IPS-18a (cell line): ENCODE measurements at regions not wholly inside any gene's neighbourhood (a gene's known extent, or its start where the extent isn't known, plus 50 kb on each side); places are given as distances from the start of the nearest gene placed in this dataset.

ENCODE experiments used
- H3K27ac ChIP-seq: one replicate; pipeline ENCODE4 v1.5.1; 2013; ENCODE audit warnings: low read length
- H3K27me3 ChIP-seq: one replicate; pipeline ENCODE4 v1.6.1; 2013; ENCODE audit warnings: mild to moderate bottlenecking, low read length; ENCODE audit not compliant: control insufficient read depth, insufficient read depth
- H3K36me3 ChIP-seq: one replicate; pipeline ENCODE4 v1.6.1; 2013; ENCODE audit warnings: low read depth, low read length; ENCODE audit not compliant: control insufficient read depth
- H3K4me1 ChIP-seq: one replicate; pipeline ENCODE4 v1.6.1; 2013; ENCODE audit warnings: low read depth, low read length; ENCODE audit not compliant: control insufficient read depth
- H3K4me3 ChIP-seq: one replicate; pipeline ENCODE4 v1.5.1; 2013; ENCODE audit warnings: low read length
- H3K9ac ChIP-seq: one replicate; pipeline ENCODE4 v1.6.1; 2013; ENCODE audit warnings: mild to moderate bottlenecking, low read length, moderate library complexity
- H3K9me3 ChIP-seq: one replicate; pipeline ENCODE4 v1.6.1; 2013; ENCODE audit warnings: low read depth, low read length; ENCODE audit not compliant: control insufficient read depth

DNA sequence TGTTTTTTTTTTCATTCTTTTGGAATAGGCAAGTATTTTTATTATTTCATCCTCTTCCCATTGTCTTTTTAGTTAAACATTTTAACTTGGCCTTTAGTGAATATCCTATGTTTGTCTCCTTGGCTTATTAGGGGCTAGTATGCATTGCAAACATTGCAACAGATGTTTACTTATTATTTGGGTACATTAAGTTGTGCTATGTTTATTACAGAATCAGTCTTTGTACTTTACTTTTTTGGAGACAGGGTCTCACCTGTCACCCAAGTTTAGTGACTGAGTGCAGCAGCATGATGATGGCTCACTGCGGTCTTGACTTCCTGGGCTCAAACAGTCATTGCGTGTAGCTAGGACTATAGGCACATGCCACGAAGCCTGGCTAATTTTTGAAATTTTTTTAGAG is 51.1 kb upstream of the NUDT6 start:
- H3K4me1 ChIP-seq, result no peaks in the 10 kb centered on the region
- peaks cover 9% of the 10 kb centered on the region for H3K36me3 ChIP-seq
- no peak overlapping the region for H3K4me3 ChIP-seq

DNA sequence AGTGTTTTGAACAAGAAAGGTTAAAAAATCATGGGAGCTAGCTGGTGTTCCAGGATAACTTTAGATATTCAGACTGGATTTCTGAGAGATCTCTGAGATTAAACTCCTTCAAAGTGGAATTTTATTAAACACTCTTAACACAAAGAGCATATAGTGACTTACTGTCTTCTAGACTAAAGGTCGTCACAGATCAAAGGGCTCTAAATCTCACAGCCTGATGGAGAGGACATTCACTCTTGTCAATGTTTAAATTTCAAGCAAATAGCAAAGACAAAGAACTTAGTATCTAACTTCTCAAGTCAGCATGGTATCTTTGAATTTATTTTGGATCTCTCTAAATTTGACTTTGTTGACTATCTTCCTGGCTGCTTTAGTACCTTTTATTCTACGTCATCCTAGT is 53.7 kb upstream of the NUDT6 start:
- Histone ChIP-seq H3K9ac (no peak overlapping the region), H3K4me1 (no peaks in the 10 kb centered on the region), H3K36me3 (peaks cover 17% of the 10 kb centered on the region), H3K4me3 (no peak overlapping the region), H3K27ac (no peak overlapping the region), H3K9me3 (peaks cover 9% of the 10 kb centered on the region), H3K27me3 (no peaks in the 10 kb centered on the region)

More for the DNA sequence above, 51.1 kb upstream of the NUDT6 start:
- no peak overlapping the region for H3K9ac ChIP-seq
- H3K27ac ChIP-seq, result no peak overlapping the region
- H3K27me3 ChIP-seq, result no peaks in the 10 kb centered on the region
- H3K9me3 ChIP-seq, result peaks cover 9% of the 10 kb centered on the region

DNA sequence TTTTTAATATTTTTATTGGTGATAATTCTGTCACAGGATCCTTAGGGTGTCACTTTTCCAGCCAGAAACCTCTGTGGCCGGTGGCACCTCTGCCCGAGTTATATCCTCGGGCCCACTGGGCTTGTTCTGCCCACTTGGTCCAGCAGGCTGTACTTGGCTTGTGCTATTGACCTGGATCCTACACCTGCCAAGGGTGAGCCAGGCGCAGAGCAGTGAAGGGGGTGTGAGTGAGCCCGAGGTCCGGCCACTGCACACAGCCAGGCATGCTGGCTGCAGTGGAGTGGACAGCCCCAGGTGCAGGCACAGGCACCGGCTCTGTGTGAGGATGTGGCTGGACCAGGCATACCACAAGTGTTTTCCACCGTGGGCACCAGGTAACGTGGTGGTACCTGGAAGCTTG is 54.7 kb upstream of the NUDT6 start:
- H3K4me1 ChIP-seq, result no peaks in the 10 kb centered on the region
- H3K27ac ChIP-seq, result no peak overlapping the region
- H3K4me3 ChIP-seq, result no peak overlapping the region
- peaks cover 18% of the 10 kb centered on the region for H3K36me3 ChIP-seq
- H3K9ac ChIP-seq, result no peak overlapping the region
- H3K27me3 ChIP-seq, result no peaks in the 10 kb centered on the region
- peaks cover 9% of the 10 kb centered on the region for H3K9me3 ChIP-seq

DNA sequence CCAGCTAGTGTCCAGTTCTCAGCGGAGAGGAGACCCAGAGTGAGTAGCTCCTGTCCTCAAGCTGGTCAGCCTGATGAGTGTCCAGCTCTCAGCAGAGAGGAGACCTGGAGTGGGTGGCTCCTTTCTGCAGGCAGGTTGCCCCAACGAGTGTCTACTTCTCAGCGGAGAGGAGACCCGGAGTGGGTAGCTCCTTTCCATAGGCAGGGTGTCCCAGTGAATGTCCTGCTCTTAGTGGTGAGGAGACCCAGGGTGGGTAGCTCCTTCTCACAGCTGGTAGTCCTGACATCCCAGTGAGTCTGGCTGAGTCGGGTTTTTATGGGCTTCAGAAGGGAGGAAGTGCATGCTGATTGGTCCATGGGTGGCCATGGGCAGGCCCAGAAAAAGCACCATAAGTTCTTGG is 55.7 kb upstream of the NUDT6 start:
- H3K9ac ChIP-seq, result no peak overlapping the region
- peaks cover 9% of the 10 kb centered on the region for H3K9me3 ChIP-seq
- peaks cover 18% of the 10 kb centered on the region for H3K36me3 ChIP-seq

DNA sequence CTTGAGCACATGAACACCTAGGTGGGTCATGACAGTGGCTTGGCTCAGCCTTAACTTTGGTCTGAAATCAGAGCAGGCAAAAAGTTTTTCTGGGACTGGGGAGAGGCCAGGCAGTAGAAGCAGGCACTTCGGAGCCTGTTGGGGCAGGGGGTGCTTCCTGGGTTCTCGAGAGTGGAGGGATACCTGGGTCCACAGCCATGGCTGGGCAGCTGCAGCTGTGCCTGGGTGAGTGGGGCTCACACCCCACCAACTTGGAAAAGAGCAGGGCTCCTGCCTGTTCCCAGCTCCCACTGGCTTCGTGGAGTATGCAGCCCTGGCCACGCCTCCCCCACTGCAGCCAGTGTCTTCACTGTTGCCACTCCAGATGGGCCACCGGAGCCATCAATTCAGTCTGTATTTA is 56.4 kb upstream of the NUDT6 start:
- H3K9me3 ChIP-seq, result peaks cover 9% of the 10 kb centered on the region
- H3K36me3 ChIP-seq, result peaks cover 19% of the 10 kb centered on the region
- no peak overlapping the region for H3K4me3 ChIP-seq
- H3K27ac ChIP-seq, result no peak overlapping the region
- H3K9ac ChIP-seq, result no peak overlapping the region
- H3K4me1 ChIP-seq, result no peaks in the 10 kb centered on the region
- H3K27me3 ChIP-seq, result no peaks in the 10 kb centered on the region

More for the DNA sequence above, 55.7 kb upstream of the NUDT6 start:
- Histone ChIP-seq H3K27ac (no peak overlapping the region), H3K27me3 (no peaks in the 10 kb centered on the region), H3K4me1 (no peaks in the 10 kb centered on the region), H3K4me3 (no peak overlapping the region)

DNA sequence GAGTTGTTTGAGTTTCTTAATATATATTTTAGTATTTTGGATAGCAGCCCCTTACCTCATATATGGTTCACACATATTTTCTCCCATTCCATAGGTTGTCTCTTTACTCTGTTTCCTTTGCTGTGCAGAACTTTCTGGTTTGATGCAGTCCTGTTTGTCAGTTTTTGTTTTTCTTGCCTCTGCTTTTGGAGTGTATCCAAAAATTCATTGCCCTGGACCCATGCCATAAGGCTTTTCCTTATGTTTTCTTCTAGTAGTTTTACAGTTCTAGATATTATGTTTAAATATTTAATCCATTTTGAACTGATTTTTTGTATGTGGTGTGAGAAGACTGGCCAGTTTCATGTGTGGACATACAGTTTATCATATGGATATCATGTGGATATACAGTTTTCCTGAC is 58.5 kb upstream of the NUDT6 start:
- Histone ChIP-seq H3K4me1 (no peaks in the 10 kb centered on the region), H3K9me3 (peaks cover 5% of the 10 kb centered on the region), H3K4me3 (no peak overlapping the region), H3K27me3 (no peaks in the 10 kb centered on the region), H3K36me3 (peaks cover 21% of the 10 kb centered on the region), H3K9ac (no peak overlapping the region), H3K27ac (no peak overlapping the region)

DNA sequence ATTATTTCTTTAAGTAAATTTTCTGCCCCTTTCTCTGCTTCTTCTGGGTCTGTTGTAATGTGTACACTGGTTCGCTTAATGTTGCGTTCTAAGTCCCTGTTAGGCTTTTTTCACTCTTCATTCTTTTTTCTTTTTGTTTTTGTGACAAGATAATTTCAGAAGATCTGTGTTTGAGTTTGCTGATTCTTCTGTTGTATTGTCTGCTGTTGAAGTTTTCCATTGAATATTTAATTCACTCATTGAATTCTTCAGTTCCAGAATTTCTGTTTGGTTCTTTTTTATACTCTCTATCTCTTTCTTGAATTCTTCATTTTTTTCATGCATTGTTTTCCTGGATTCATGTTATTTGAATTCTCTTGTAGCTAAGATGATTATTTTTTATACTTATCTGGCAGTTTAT is 66.3 kb upstream of the NUDT6 start:
- no peak overlapping the region for H3K9ac ChIP-seq
- H3K27me3 ChIP-seq, result no peaks in the 10 kb centered on the region
- H3K36me3 ChIP-seq, result peaks cover 2% of the 10 kb centered on the region

DNA sequence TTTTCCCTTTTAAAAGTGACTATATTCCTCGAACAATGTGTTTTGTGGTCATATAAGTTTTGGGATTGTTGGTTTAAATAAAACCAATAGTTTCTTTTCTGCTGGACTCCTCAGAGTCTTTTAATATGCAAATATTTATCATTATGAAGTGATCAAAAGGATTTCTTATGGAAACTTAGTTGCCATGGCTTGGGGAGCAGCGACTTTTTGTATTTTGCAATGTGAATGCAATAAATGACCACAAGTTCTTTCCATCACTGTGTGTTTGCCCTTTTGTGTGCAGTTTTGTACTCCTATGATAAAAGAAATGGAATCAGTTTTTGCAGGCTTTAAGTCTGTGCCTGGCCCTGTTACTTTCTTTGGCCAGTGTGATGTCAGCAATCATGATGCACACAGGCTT is 68.5 kb upstream of the NUDT6 start:
- no peak overlapping the region for H3K9ac ChIP-seq
- H3K9me3 ChIP-seq, result no peaks in the 10 kb centered on the region
- H3K27me3 ChIP-seq, result no peaks in the 10 kb centered on the region
- H3K36me3 ChIP-seq, result no peaks in the 10 kb centered on the region
- H3K4me3 ChIP-seq, result no peak overlapping the region
- H3K27ac ChIP-seq, result no peak overlapping the region
- H3K4me1 ChIP-seq, result no peaks in the 10 kb centered on the region

More for the DNA sequence above, 66.3 kb upstream of the NUDT6 start:
- Histone ChIP-seq H3K4me1 (no peaks in the 10 kb centered on the region), H3K9me3 (no peaks in the 10 kb centered on the region), H3K27ac (no peak overlapping the region), H3K4me3 (no peak overlapping the region)

DNA sequence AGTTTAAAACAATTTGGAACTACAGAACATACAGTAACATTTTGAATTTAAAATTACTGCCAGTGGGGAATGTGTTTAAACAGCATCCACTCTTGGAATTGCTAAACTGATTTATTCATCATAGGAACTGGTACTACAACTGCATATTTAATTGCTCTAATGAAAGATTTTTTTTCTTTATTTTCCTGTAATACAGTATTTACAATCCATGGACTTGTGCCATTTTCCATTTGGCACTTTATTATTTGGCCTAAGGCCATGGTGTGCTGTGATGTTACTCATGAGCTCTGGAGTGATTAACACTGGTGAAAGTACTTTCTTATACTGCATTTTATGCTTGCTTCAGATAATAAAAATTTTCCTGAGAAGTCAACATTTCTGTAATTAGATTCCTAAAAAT is 69.7 kb upstream of the NUDT6 start:
- H3K9me3 ChIP-seq, result no peaks in the 10 kb centered on the region
- no peak overlapping the region for H3K4me3 ChIP-seq
- H3K36me3 ChIP-seq, result no peaks in the 10 kb centered on the region
- H3K4me1 ChIP-seq, result no peaks in the 10 kb centered on the region
- H3K27ac ChIP-seq, result no peak overlapping the region
- no peaks in the 10 kb centered on the region for H3K27me3 ChIP-seq
- H3K9ac ChIP-seq, result no peak overlapping the region

DNA sequence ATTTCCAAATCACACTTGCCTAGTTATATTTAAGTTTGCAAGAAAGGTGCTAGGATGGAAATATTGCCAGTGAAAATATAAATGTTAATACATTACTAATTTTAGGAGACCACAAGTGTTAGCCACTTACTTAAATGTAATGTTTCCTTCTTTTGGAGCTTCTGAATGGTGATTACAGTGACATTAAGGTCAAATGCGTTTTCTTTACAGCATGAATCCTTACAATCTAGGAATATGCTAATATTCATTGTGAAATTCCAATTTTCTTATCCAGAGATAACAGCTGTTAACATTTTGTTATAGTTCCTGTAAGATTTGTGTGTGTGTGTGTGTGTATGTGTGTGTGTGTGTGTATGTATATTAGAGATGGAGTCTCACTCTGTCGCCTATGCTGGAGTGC is 70.2 kb upstream of the NUDT6 start:
- Histone ChIP-seq H3K36me3 (no peaks in the 10 kb centered on the region), H3K27ac (no peak overlapping the region), H3K4me3 (no peak overlapping the region), H3K9ac (no peak overlapping the region), H3K4me1 (no peaks in the 10 kb centered on the region), H3K27me3 (no peaks in the 10 kb centered on the region), H3K9me3 (no peaks in the 10 kb centered on the region)

DNA sequence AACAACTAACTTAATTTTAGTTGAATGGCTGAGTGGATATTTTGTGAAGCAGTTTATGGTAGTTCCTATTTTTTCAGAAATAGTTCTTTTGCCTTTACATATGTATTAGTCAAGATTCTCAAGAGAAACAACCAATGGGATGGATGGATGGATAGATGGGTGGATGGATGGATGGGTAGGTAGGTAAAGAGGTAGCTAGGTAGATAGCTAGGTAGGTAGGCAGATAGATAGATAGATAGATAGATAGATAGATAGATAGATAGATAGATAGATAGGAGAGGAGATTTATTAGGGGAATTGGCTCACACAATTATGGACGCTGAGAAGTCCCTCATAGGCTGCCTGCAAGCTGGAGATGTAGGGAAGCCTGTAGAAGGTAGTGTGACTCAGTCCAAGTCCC is 74.0 kb upstream of the NUDT6 start:
- Histone ChIP-seq H3K9ac (no peak overlapping the region), H3K9me3 (no peaks in the 10 kb centered on the region), H3K36me3 (no peaks in the 10 kb centered on the region), H3K27me3 (no peaks in the 10 kb centered on the region), H3K4me1 (no peaks in the 10 kb centered on the region), H3K27ac (no peak overlapping the region), H3K4me3 (no peak overlapping the region)

DNA sequence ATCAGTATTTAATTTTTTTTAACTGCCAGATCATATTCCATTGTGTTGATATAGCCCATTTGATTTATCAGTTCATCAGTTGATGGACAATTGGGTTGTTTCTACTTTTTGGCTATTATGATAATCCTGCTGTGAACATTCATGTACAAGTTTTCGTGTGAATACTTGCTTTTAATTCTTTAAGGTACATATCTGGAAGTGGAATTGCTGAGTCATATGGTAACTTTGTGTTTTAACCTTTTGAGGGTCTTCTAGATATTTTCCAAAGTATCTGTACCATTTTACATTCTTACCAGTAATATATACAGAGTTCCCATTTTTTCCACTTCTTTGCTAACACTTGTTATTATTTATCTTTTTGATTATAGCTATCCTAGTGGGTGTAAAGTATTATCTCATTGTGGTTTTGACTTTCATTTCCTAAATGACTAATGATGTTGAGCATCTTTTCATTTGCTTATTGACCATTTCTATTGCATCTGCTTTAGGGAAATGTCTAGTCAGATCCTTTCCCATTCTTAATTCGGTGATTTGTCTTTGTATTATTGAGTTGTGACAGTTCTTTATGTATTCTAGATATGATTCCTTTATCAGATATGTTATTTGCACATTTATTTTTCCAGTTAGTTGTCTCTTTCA is 75.2 kb upstream of the NUDT6 start:
- no peaks in the 10 kb centered on the region for H3K27me3 ChIP-seq
- no peaks in the 10 kb centered on the region for H3K4me1 ChIP-seq
- H3K4me3 ChIP-seq, result no peak overlapping the region
- H3K27ac ChIP-seq, result no peak overlapping the region
- H3K9ac ChIP-seq, result no peak overlapping the region
- no peaks in the 10 kb centered on the region for H3K9me3 ChIP-seq
- no peaks in the 10 kb centered on the region for H3K36me3 ChIP-seq
